ENCODE measurements at regions not wholly inside any gene's neighbourhood (a gene's known extent, or its start where the extent isn't known, plus 50 kb on each side); places are given as distances from the start of the nearest gene placed in this dataset.

GRCh38 chr14:80047761-80048160 is 163.5 kb downstream of the DIO2 start:
- Histone ChIP-seq H3K4me1 (replicated peaks in 1 of 2; ENCODE audit: control insufficient read depth in 2 of 2, insufficient read depth in 2 of 2, low read length in 2 of 2) (no peaks in the 10 kb centered on the region), H3K79me2 (ENCODE audit: control insufficient read depth, insufficient read depth, low read length) (no peaks in the 10 kb centered on the region), H3K9ac (ENCODE audit: insufficient read depth in 1 of 2, low read depth in 2 of 2, low read length in 2 of 2) (no peak overlapping the region), H4K20me1 (replicated peaks; ENCODE audit: control insufficient read depth, insufficient read depth, low read length) (no peaks in the 10 kb centered on the region), H3K27ac (ENCODE audit: extremely low read depth, low read depth, low read length) (no peak overlapping the region), H2AFZ (ENCODE audit: low read depth, low read length) (no peak overlapping the region), H3K36me3 (ENCODE audit: control insufficient read depth, insufficient read depth, low read length) (no peaks in the 10 kb centered on the region), H3K4me2 (ENCODE audit: insufficient read depth, low read length) (no peak overlapping the region), H3K4me3 (no peak overlapping the region), H3K27me3 (ENCODE audit: control insufficient read depth in 2 of 2, insufficient read depth in 2 of 2, low read length in 2 of 2) (no peaks in the 10 kb centered on the region), H3K9me1 (ENCODE audit: control insufficient read depth, insufficient read depth, low read length) (no peaks in the 10 kb centered on the region), H3K9me3 (replicated peaks; ENCODE audit: control insufficient read depth, insufficient read depth, low read depth, low read length) (no peaks in the 10 kb centered on the region; the same call in 1 of the 2 replicates)
- TF ChIP-seq HDAC8 (tag; IDR thresholded peaks at IDR 0.05) (no peak), ATF7 (IDR thresholded peaks at IDR 0.05) (no peak), TRIM25 (IDR thresholded peaks at IDR 0.05; ENCODE audit: borderline replicate concordance) (no peak), OTX1 (CRISPR knock-in tag; IDR thresholded peaks at IDR 0.05) (no peak), ZNF41 (CRISPR knock-in tag; conservative IDR thresholded peaks at IDR 0.05) (no peak), MTA2 (IDR thresholded peaks at IDR 0.05; ENCODE audit: low read depth) (no peak)
- TF ChIP-seq, protein P1, sequence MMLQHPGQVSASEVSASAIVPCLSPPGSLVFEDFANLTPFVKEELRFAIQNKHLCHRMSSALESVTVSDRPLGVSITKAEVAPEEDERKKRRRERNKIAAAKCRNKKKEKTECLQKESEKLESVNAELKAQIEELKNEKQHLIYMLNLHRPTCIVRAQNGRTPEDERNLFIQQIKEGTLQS (IDR thresholded peaks at IDR 0.05): no peak
- TF ChIP-seq, protein P1 (CRISPR knock-in tag; conservative IDR thresholded peaks at IDR 0.05): no peak
- TF ChIP-seq, protein P2, sequence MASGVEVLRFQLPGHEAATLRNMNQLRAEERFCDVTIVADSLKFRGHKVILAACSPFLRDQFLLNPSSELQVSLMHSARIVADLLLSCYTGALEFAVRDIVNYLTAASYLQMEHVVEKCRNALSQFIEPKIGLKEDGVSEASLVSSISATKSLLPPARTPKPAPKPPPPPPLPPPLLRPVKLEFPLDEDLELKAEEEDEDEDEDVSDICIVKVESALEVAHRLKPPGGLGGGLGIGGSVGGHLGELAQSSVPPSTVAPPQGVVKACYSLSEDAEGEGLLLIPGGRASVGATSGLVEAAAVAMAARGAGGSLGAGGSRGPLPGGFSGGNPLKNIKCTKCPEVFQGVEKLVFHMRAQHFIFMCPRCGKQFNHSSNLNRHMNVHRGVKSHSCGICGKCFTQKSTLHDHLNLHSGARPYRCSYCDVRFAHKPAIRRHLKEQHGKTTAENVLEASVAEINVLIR (CRISPR knock-in tag; IDR thresholded peaks at IDR 0.05): no peak
- in situ Hi-C loops (cut with MboI): no loop called here
- 4% methylated on average over 3 of the region's 3 CpGs for whole genome bisulfite sequencing (ENCODE audit: insufficient coverage, low coverage, missing lambda C conversion rate)
- DNase-seq (ENCODE audit: extremely low read depth in 1 of 4, low spot score in 3 of 4): no peak
- intact Hi-C loops (cut with micrococcal nuclease): no loop called here
- no peak for ATAC-seq
- BruUV-seq (replicated peaks): no TSS peak
- POLR2A ChIA-PET: no interaction called here
- FAIRE-seq: no peak
- CTCF ChIA-PET (ENCODE audit: low intra/inter-chr PET ratio): no interaction called here
